Esophagus muscularis mucosa (tissue), 4 donors: ENCODE measurements at regions not wholly inside any gene's neighbourhood (a gene's known extent, or its start where the extent isn't known, plus 50 kb on each side); places are given as distances from the start of the nearest gene placed in this dataset.

ENCODE experiments used
- DNase-seq: peaks from one replicate; pipeline ENCODE4 v3.0.0-alpha.2; 2017; ENCODE audit errors: extremely low spot score
- H3K27ac ChIP-seq, 4 donors: fragments of 200-600 bp; sonication (generic); replicated peaks in 1 of 4; 1 replicate in 3 of 4; 2 replicates in 1 of 4; pipeline ENCODE4 v1.5.1; 2016 to 2019; ENCODE audit warnings: mild to moderate bottlenecking in 1 of 4
- H3K27me3 ChIP-seq, 4 donors: fragments of 200-600 bp; sonication (generic); one replicate each; pipeline versions ENCODE4 v1.5.1 to v1.6.0; 2016 to 2019
- H3K36me3 ChIP-seq, 4 donors: fragments of 200-600 bp; sonication (generic); one replicate each; pipeline ENCODE4 v1.5.1; 2016 to 2019
- H3K4me1 ChIP-seq, 4 donors: fragments of 200-600 bp; sonication (generic); one replicate each; pipeline ENCODE4 v1.5.1; 2016 to 2019
- H3K4me3 ChIP-seq, 4 donors: fragments of 200-600 bp; sonication (generic); 1 replicate in 2 of 4; 2 replicates in 2 of 4; pipeline ENCODE4 v1.5.1; 2016 to 2019; ENCODE audit warnings: mild to moderate bottlenecking in 4 of 4, moderate library complexity in 1 of 4
- H3K9me3 ChIP-seq, 4 donors: fragments of 200-600 bp; sonication (generic); 1 replicate in 3 of 4; 2 replicates in 1 of 4; pipeline ENCODE4 v1.5.1; 2016 to 2019
- EP300 ChIP-seq: sonication (generic); formaldehyde crosslinking; IDR thresholded peaks from one replicate; pipeline ENCODE4 v1.6.1; 2017; ENCODE audit warnings: antibody characterized with exemption
- POLR2A ChIP-seq: fragments of 450-650 bp; IDR thresholded peaks from one replicate; pipeline ENCODE4 v1.6.1; 2017; ENCODE audit warnings: antibody characterized with exemption, moderate library complexity, mild to moderate bottlenecking, low read depth
- POLR2AphosphoS5 ChIP-seq, 2 donors: sonication (generic); formaldehyde crosslinking; IDR thresholded peaks; one replicate each; pipeline ENCODE4 v1.6.1; 2017; ENCODE audit warnings: antibody characterized with exemption in 2 of 2
- WGBS: methylation state at CpG from one replicate; pipeline ENCODE4 v1.1.5; 2018; 5-methylcytosine and 5-hydroxymethylcytosine counted together
- intact Hi-C: fragments of 100-400 bp; cut with DNase I; formaldehyde crosslinking; loops from one replicate; pipeline ENCODE4 v1.15.1; 2023
- TF ChIP-seq, protein P1 (sequence below), 3 experiments: fragments of 200-600 bp in 2 of 3; fragments of 450-650 bp in 1 of 3; sonication (generic) in 2 of 3; IDR thresholded peaks; one replicate each; pipeline ENCODE4 v1.5.1; 2017 to 2019; ENCODE audit warnings: antibody characterized with exemption in 3 of 3, mild to moderate bottlenecking in 2 of 3, moderate library complexity in 1 of 3

DNA sequence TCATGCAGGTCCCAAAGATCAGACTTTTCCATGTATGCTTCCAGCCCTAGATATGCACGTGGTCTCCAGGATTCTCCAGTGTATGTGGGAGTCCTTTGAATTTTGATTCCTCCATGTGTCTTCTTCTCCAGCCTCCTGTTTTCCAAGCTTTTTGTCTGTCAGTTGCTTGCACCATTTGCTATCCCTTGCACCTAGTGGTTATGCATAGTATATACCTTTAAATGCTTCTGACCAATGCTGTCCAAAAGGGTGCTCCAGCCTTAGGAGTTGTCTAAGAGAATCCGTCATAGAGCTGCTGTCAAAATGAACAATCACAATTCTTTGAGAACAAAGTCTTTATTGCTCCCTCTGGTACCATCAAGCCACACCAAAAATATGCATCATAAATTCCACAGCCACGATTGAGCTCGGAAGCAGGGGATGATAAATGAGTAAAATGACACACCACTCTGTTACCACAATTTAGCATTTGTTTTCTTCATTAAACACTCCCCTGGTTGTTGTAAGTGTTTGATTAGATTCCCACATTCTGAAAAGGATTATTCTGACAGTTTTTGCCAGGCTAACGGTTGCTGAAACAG, 706.2 kb upstream of the GJE1 start:
- intact Hi-C loops = no loop called here
- no peak for TF ChIP-seq EP300
- TF ChIP-seq, protein P1, sequence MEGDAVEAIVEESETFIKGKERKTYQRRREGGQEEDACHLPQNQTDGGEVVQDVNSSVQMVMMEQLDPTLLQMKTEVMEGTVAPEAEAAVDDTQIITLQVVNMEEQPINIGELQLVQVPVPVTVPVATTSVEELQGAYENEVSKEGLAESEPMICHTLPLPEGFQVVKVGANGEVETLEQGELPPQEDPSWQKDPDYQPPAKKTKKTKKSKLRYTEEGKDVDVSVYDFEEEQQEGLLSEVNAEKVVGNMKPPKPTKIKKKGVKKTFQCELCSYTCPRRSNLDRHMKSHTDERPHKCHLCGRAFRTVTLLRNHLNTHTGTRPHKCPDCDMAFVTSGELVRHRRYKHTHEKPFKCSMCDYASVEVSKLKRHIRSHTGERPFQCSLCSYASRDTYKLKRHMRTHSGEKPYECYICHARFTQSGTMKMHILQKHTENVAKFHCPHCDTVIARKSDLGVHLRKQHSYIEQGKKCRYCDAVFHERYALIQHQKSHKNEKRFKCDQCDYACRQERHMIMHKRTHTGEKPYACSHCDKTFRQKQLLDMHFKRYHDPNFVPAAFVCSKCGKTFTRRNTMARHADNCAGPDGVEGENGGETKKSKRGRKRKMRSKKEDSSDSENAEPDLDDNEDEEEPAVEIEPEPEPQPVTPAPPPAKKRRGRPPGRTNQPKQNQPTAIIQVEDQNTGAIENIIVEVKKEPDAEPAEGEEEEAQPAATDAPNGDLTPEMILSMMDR (IDR thresholded peaks at IDR 0.05) = no peak
- TF ChIP-seq POLR2AphosphoS5 (IDR thresholded peaks at IDR 0.05) = no peak
- Histone ChIP-seq H3K27ac (no peak overlapping the region), H3K4me3 (no peak overlapping the region), H3K9me3 (peaks cover 0 to 12% (median 8%) of the 10 kb centered on the region in 4 donors), H3K36me3 (no peaks in the 10 kb centered on the region), H3K27me3 (no peaks in the 10 kb centered on the region), H3K4me1 (no peaks in the 10 kb centered on the region)
- DNase-seq = no peak
- WGBS = 74% methylated on average over 5 of the region's 5 CpGs

- Histone ChIP-seq H3K4me1 (no peaks in the 10 kb centered on the region), H3K27me3 (no peaks in the 10 kb centered on the region), H3K27ac (no peak overlapping the region), H3K4me3 (no peak overlapping the region), H3K36me3 (no peaks in the 10 kb centered on the region), H3K9me3 (peaks cover 0 to 11% (median 6%) of the 10 kb centered on the region in 4 donors)
- no peak for DNase-seq
- intact Hi-C loops = no loop called here
- no peak for TF ChIP-seq POLR2AphosphoS5 (IDR thresholded peaks at IDR 0.05)
- WGBS = 77% methylated on average over 4 of the region's 4 CpGs
Measured at GRCh38 chr6:141421378-141421777, 711.3 kb upstream of the GJE1 start.

DNA sequence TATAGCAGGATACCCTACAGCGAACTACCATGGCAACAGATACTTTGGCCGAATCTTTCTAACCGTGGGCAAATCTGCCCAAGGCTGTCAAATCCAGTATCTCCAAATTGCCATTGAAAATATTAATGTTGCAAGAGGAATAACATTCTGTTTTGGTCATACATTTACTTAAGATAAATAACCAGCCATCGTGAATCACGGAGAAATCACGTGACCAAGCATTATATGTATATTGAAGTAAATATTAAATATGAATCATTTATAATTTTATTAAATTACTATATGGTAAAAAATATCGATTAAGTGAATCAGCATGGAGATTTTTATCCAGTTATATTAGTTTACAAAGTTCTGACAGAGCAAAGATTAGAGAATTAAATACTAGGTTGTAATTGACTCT, 714.6 kb upstream of the GJE1 start:
- TF ChIP-seq, protein P1 (IDR thresholded peaks at IDR 0.05) = no peak
- TF ChIP-seq POLR2A (no peak), POLR2AphosphoS5 (IDR thresholded peaks at IDR 0.05) (no peak), EP300 (no peak)

GRCh38 chr6:141415896-141416295, 716.8 kb upstream of the GJE1 start:
- Histone ChIP-seq H3K4me3 (no peak overlapping the region), H3K4me1 (no peaks in the 10 kb centered on the region), H3K27me3 (no peaks in the 10 kb centered on the region), H3K27ac (no peak overlapping the region), H3K9me3 (no peaks in the 10 kb centered on the region), H3K36me3 (no peaks in the 10 kb centered on the region)
- 60% methylated on average over 2 of the region's 2 CpGs for WGBS
- intact Hi-C loops = no loop called here
- DNase-seq = no peak
- TF ChIP-seq POLR2AphosphoS5 (IDR thresholded peaks at IDR 0.05) (no peak), EP300 (no peak), POLR2A (no peak)
- TF ChIP-seq, protein P1 (IDR thresholded peaks at IDR 0.05) = no peak

More for the DNA sequence above, 714.6 kb upstream of the GJE1 start:
- Histone ChIP-seq H3K4me1 (no peaks in the 10 kb centered on the region), H3K36me3 (no peaks in the 10 kb centered on the region), H3K27me3 (no peaks in the 10 kb centered on the region), H3K27ac (no peak overlapping the region), H3K9me3 (no peaks in the 10 kb centered on the region), H3K4me3 (no peak overlapping the region)
- no peak for DNase-seq
- intact Hi-C loops = no loop called here
- WGBS = 88% methylated on average over 7 of the region's 7 CpGs

GRCh38 chr6:141413196-141413595, 719.5 kb upstream of the GJE1 start:
- H3K27ac ChIP-seq = no peak overlapping the region
- intact Hi-C loops = no loop called here
- no peak for TF ChIP-seq EP300
- TF ChIP-seq, protein P1 (IDR thresholded peaks at IDR 0.05) = no peak
- no peak for TF ChIP-seq POLR2A
- no peak for TF ChIP-seq POLR2AphosphoS5 (IDR thresholded peaks at IDR 0.05)
- no peak for DNase-seq
- 94% methylated on average over 1 of the region's 1 CpG for WGBS
- peaks cover 0 to 17% (median 8%) of the 10 kb centered on the region in 4 donors for H3K9me3 ChIP-seq
- no peaks in the 10 kb centered on the region for H3K27me3 ChIP-seq
- no peak overlapping the region for H3K4me3 ChIP-seq
- no peaks in the 10 kb centered on the region for H3K36me3 ChIP-seq
- H3K4me1 ChIP-seq = no peaks in the 10 kb centered on the region
